GM12878 (cell line): ENCODE measurements at regions not wholly inside any gene's neighbourhood (a gene's known extent, or its start where the extent isn't known, plus 50 kb on each side); places are given as distances from the start of the nearest gene placed in this dataset.

Experiments used
- ATAC-seq: fragments of 200-7000 bp; cut with Tn5 transposase; 3 replicates; pipeline ENCODE4 v1.9.1; 2020; ENCODE audit warnings: mild to moderate bottlenecking, moderate library complexity
- BruUV-seq: library from RNA; stranded (reverse); fragments of 400-500 nt; replicated peaks from 2 replicates; lab custom pipeline; 2021; lab: Mats Ljungman, UMichigan
- CTCF ChIA-PET: fragments of 300-600 bp; sonication (Branson Sonifier 250); formaldehyde crosslinking; extraction: SDS; loops from one replicate; lab custom pipeline; 2021; ENCODE audit warnings: inconsistent platforms; lab: Yijun Ruan, JAX
- POLR2A ChIA-PET: fragments of 350-600 bp; formaldehyde crosslinking; extraction: SDS; loops from one replicate; lab custom pipeline; 2021; ENCODE audit warnings: inconsistent platforms; lab: Charles Lee
- RAD21 ChIA-PET: fragments of 300-600 bp; sonication (Branson Sonifier 250); formaldehyde crosslinking; loops from one replicate; lab custom pipeline; 2023; ENCODE audit warnings: antibody characterized with exemption; ENCODE audit not compliant: unreplicated experiment; lab: Charles Lee
- SMC1A ChIA-PET: fragments of 300-600 bp; sonication (Branson Sonifier 250); formaldehyde crosslinking; loops from one replicate; lab custom pipeline; 2023; ENCODE audit not compliant: unreplicated experiment, uncharacterized antibody; lab: Charles Lee
- DNase-seq: peaks from one replicate; pipeline ENCODE4 v3.0.0-alpha.2; 2011; ENCODE audit warnings: low read depth, low spot score
- FAIRE-seq: peaks from 3 replicates; lab custom pipeline; 2011; peaks lifted over from hg19 to GRCh38; lab: Jason Lieb, UNC
- H2AFZ ChIP-seq: 2 replicates; pipeline ENCODE4 v1.6.0; 2011; ENCODE audit warnings: low read depth, low read length, control low read depth; ENCODE audit not compliant: control insufficient read depth
- H3K27ac ChIP-seq: 2 replicates; pipeline ENCODE4 v1.5.1; 2011; ENCODE audit warnings: control low read depth; ENCODE audit not compliant: control insufficient read depth, insufficient read depth
- H3K27me3 ChIP-seq, 2 experiments: replicated peaks in 1 of 2; 2 replicates each; pipeline versions ENCODE4 v1.6.0 to v1.6.1; 2011; ENCODE audit warnings: low read length in 1 of 2; ENCODE audit not compliant: control insufficient read depth in 2 of 2, insufficient read depth in 2 of 2
- H3K36me3 ChIP-seq, 2 experiments: 2 replicates each; pipeline ENCODE4 v1.5.1; 2011; ENCODE audit warnings: low read length in 1 of 2; ENCODE audit not compliant: control insufficient read depth in 2 of 2, insufficient read depth in 2 of 2
- H3K4me1 ChIP-seq: 2 replicates; pipeline ENCODE4 v1.6.1; 2011; ENCODE audit warnings: mild to moderate bottlenecking, low read length, moderate library complexity, mixed read lengths; ENCODE audit not compliant: control insufficient read depth, insufficient read depth
- H3K4me2 ChIP-seq: 2 replicates; pipeline ENCODE4 v1.6.0; 2011; ENCODE audit warnings: control low read depth; ENCODE audit not compliant: control insufficient read depth, insufficient read depth
- H3K4me3 ChIP-seq: fragments of 200-600 bp; sonication (generic); 2 replicates; pipeline ENCODE4 v1.5.1; 2016
- H3K79me2 ChIP-seq: 2 replicates; pipeline ENCODE4 v1.6.0; 2011; ENCODE audit warnings: low read length; ENCODE audit not compliant: control insufficient read depth, insufficient read depth
- H3K9ac ChIP-seq: 2 replicates; pipeline ENCODE4 v1.8.0; 2011; ENCODE audit warnings: low read length, control low read depth, mixed read lengths; ENCODE audit not compliant: control insufficient read depth, insufficient read depth
- H3K9me3 ChIP-seq: replicated peaks from 3 replicates; pipeline ENCODE4 v1.5.1; 2011; ENCODE audit warnings: mild to moderate bottlenecking, low read length; ENCODE audit not compliant: control insufficient read depth, insufficient read depth
- H4K20me1 ChIP-seq: 2 replicates; pipeline ENCODE4 v1.6.0; 2011; ENCODE audit not compliant: control insufficient read depth, insufficient read depth
- EED ChIP-seq: sonication (generic); IDR thresholded peaks from 2 replicates; pipeline ENCODE4 v1.6.1; 2016; ENCODE audit warnings: antibody characterized with exemption, low read depth
- MYB ChIP-seq: fragments of 150-350 bp; IDR thresholded peaks from 2 replicates; pipeline ENCODE4 v1.6.1; 2014; ENCODE audit warnings: mild to moderate bottlenecking, low read depth, low read length, borderline replicate concordance
- ZBTB11 ChIP-seq: fragments of 450-650 bp; formaldehyde crosslinking; IDR thresholded peaks from 2 replicates; pipeline ENCODE4 v1.5.0; 2022; ENCODE audit warnings: mild to moderate bottlenecking, missing genetic modification characterization
- ZBTB33 ChIP-seq: fragments of 450-650 bp; IDR thresholded peaks from 2 replicates; pipeline ENCODE4 v1.6.1; 2017; ENCODE audit warnings: mild to moderate bottlenecking
- WGBS: methylation state at CpG from one replicate; pipeline ENCODE4 v1.1.6; 2016; ENCODE audit warnings: low lambda C conversion rate; ENCODE audit not compliant: insufficient replicate concordance, insufficient coverage; ENCODE audit errors: missing lambda C conversion rate; 5-methylcytosine and 5-hydroxymethylcytosine counted together
- in situ Hi-C: fragments of 300-500 bp; cut with MboI; formaldehyde crosslinking; loops from 9 replicates; pipeline ENCODE4 v1.14.3; 2018; ENCODE audit warnings: mixed read lengths
- intact Hi-C: fragments of 100-400 bp; cut with micrococcal nuclease; formaldehyde crosslinking; loops from one replicate; pipeline ENCODE4 v1.14.2; 2022; ENCODE audit not compliant: unreplicated experiment

GRCh38 chr10:78749898-78750297 lies 318.9 kb upstream of the ZMIZ1 start:
- 0% methylated on average over 1 of the region's 1 CpG for WGBS
- Histone ChIP-seq H3K27ac (no peak overlapping the region), H3K9ac (no peak overlapping the region), H3K4me1 (no peaks in the 10 kb centered on the region), H3K79me2 (no peaks in the 10 kb centered on the region), H2AFZ (no peak overlapping the region), H4K20me1 (no peaks in the 10 kb centered on the region; the same call in 1 of the 2 replicates)
- no peak for DNase-seq
- intact Hi-C loops, result no loop called here
- TF ChIP-seq ZBTB33, result no peak
- TF ChIP-seq MYB, result no peak
- TF ChIP-seq ZBTB11, result no peak
- no peak for TF ChIP-seq EED
- TF ChIP-seq, all 136 proteins: peak for 0
- FAIRE-seq (no peak), ATAC-seq (no peak)
- Histone ChIP-seq H3K9me3 (no peaks in the 10 kb centered on the region), H3K36me3 (no peaks in the 10 kb centered on the region), H3K27me3 (peaks cover 0 to 3% of the 10 kb centered on the region in 2 experiments; a peak in 2 of 4 replicates), H3K4me3 (no peak overlapping the region), H3K4me2 (no peak overlapping the region)
- ChIA-PET CTCF (no interaction called here), RAD21 (no interaction called here), SMC1A (no interaction called here), POLR2A (no interaction called here)
- in situ Hi-C loops, result no loop called here
- BruUV-seq, result no TSS peak
